Subcutaneous abdominal adipose tissue (tissue), 5 donors: ENCODE measurements at regions not wholly inside any gene's neighbourhood (a gene's known extent, or its start where the extent isn't known, plus 50 kb on each side); places are given as distances from the start of the nearest gene placed in this dataset.

Source experiments
- H3K27ac ChIP-seq: one replicate; pipeline ENCODE4 v1.7.0; 2013; ENCODE audit warnings: low read depth, mild to moderate bottlenecking, inconsistent platforms, low read length, moderate library complexity
- H3K27me3 ChIP-seq, 5 donors: one replicate each; pipeline ENCODE4 v1.7.0; 2013; ENCODE audit warnings: low read length in 5 of 5, inconsistent platforms in 1 of 5; ENCODE audit not compliant: control insufficient read depth in 5 of 5, insufficient read depth in 4 of 5
- H3K36me3 ChIP-seq, 5 donors: one replicate each; pipeline ENCODE4 v1.7.0; 2013; ENCODE audit warnings: low read length in 5 of 5; ENCODE audit not compliant: control insufficient read depth in 5 of 5, insufficient read depth in 5 of 5
- H3K4me1 ChIP-seq, 5 donors: one replicate each; pipeline ENCODE4 v1.7.0; 2013; ENCODE audit warnings: low read length in 5 of 5, mild to moderate bottlenecking in 3 of 5, moderate library complexity in 1 of 5; ENCODE audit not compliant: control insufficient read depth in 5 of 5, insufficient read depth in 5 of 5
- H3K4me3 ChIP-seq, 5 donors: one replicate each; pipeline ENCODE4 v1.7.0; 2013; ENCODE audit warnings: low read length in 5 of 5, low read depth in 1 of 5
- H3K9ac ChIP-seq, 5 donors: one replicate each; pipeline ENCODE4 v1.7.0; 2013; ENCODE audit warnings: low read length in 5 of 5, mild to moderate bottlenecking in 4 of 5, moderate library complexity in 3 of 5
- H3K9me3 ChIP-seq, 5 donors: one replicate each; pipeline ENCODE4 v1.7.0; 2013; ENCODE audit warnings: low read length in 5 of 5; ENCODE audit not compliant: control insufficient read depth in 5 of 5
- donor health status: healthy.
- donor health status: healthy.
- donor health status: healthy.
- donor health status: healthy.
- donor health status: healthy.

DNA sequence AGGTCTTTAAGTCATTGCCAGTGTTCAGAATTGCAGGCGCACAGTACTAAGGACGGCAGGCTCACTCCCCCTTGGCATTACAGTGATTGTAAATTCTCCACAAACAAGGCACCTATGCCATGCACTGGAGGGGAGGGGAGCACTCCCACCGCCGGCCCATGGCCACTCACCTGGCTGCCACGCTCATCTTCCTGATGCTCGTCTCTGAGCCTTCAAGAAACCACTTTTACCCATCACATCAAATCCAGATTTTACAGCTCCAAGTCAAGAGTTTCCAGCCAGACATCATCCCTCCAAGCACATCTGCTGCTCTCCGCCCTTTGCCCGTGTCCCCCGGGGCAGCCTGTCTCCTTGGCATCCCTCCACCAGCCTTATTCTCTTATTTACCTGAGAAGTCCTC is 350.2 kb upstream of the SHH start:
- H3K27ac ChIP-seq = no peak overlapping the region
- no peaks in the 10 kb centered on the region for H3K36me3 ChIP-seq
- H3K4me3 ChIP-seq = no peak overlapping the region
- H3K27me3 ChIP-seq = peaks cover 0 to 12% (median 4%) of the 10 kb centered on the region in 5 donors
- H3K9me3 ChIP-seq = no peaks in the 10 kb centered on the region
- H3K4me1 ChIP-seq = no peaks in the 10 kb centered on the region
- H3K9ac ChIP-seq = no peak overlapping the region

DNA sequence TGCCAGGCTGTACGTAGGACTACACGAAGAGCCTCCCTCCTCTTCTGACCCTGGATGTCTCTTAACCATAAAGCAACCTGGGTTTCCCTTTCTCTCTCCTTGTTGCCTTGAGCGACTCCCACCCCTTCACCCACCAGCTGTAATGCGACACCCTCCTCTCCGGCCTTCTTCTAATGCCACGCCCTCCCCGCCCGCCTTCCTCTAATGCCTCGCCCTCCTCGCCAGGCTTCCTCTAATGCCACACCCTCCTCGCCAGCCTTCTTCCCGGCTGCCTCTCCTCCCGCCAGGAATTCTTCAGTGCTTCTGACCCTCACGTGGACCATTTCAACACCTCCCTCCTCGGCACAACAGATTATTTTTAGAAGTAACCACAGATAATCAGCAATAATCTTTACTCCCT is 348.5 kb upstream of the SHH start:
- no peak overlapping the region for H3K27ac ChIP-seq
- H3K4me3 ChIP-seq = no peak overlapping the region
- H3K9ac ChIP-seq = no peak overlapping the region
- H3K27me3 ChIP-seq = peaks cover 0 to 9% (median 4%) of the 10 kb centered on the region in 5 donors
- no peaks in the 10 kb centered on the region for H3K4me1 ChIP-seq
- H3K9me3 ChIP-seq = no peaks in the 10 kb centered on the region
- H3K36me3 ChIP-seq = no peaks in the 10 kb centered on the region

DNA sequence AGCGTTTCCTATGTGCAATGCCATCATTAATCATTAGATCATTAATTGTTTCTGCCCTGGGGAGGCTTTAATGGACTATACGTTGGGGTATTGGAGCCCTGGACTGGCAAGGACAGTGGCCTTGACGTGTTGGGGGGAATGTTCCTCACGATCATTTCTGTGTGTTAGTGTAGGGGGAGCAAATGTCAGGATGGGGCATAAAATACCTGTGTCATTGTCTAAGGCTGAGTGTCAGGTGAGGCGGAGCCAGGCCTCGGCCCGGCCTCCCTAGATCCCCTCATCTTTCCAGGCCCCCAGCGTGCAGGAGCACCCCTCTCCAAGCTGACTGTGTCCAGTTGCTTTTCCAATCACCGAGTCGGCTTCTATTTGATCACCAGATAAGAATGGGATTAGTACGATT is 346.4 kb upstream of the SHH start:
- H3K4me3 ChIP-seq = no peak overlapping the region
- no peaks in the 10 kb centered on the region for H3K9me3 ChIP-seq

DNA sequence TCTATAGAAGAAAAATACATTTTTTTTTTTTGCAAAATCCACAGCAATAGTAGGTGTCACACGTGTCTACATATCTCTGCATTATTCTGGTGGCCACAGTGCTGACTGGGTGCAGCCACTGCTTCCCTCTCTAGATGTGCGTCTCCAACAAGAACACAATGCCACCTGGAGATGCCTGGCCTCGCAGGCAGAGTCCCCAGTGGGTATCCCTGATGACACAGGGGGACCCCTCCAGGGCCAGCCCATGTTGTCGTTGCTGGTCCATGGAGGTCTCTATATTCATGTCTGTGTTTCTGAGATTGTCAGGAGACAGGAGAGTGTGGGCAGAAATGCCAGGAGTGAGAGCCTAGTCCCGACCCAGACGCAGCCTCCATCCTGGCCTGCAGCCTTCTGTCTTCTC is 345.9 kb upstream of the SHH start:
- Histone ChIP-seq H3K27ac (no peak overlapping the region), H3K9ac (no peak overlapping the region), H3K4me3 (no peak overlapping the region), H3K27me3 (peaks cover 0 to 5% (median 2%) of the 10 kb centered on the region in 5 donors), H3K9me3 (no peaks in the 10 kb centered on the region), H3K36me3 (no peaks in the 10 kb centered on the region), H3K4me1 (no peaks in the 10 kb centered on the region)

More for the DNA sequence above, 346.4 kb upstream of the SHH start:
- H3K9ac ChIP-seq = no peak overlapping the region
- H3K27me3 ChIP-seq = peaks cover 0 to 7% (median 4%) of the 10 kb centered on the region in 5 donors
- no peaks in the 10 kb centered on the region for H3K4me1 ChIP-seq
- no peak overlapping the region for H3K27ac ChIP-seq
- no peaks in the 10 kb centered on the region for H3K36me3 ChIP-seq

DNA sequence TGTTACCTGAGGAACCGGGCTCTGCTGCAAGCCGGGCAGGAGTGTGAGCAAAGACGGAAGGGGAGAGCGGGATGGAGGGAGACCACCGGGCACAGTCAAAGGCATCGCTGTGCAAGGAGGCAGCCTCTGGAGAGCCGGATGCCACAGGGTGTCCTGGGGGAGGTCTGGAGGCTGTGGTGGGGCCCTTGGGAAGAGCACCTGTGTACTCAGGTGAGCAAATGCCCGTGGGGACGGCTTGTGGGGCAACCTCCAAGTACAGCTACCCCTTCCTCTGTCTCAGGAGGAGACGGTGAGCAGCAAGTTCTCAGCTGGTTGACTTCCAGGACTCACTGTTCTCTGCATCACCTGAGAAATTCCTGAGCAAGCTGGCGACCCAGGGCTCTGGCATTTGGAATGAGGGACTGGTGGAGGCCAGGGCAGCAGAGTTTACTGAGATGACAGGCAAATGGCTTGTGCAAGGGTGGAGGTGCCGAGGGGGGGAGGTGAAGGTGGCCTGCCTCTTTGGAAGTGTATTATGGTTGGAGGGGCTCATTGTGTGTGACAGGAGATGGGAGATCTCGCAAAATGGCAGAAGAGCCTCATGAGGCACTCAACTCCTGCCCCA is 345.2 kb upstream of the SHH start:
- Histone ChIP-seq H3K27me3 (peaks cover 0 to 5% (median 0%) of the 10 kb centered on the region in 5 donors), H3K9me3 (no peaks in the 10 kb centered on the region), H3K27ac (no peak overlapping the region), H3K9ac (no peak overlapping the region), H3K4me3 (no peak overlapping the region), H3K4me1 (no peaks in the 10 kb centered on the region), H3K36me3 (no peaks in the 10 kb centered on the region)

DNA sequence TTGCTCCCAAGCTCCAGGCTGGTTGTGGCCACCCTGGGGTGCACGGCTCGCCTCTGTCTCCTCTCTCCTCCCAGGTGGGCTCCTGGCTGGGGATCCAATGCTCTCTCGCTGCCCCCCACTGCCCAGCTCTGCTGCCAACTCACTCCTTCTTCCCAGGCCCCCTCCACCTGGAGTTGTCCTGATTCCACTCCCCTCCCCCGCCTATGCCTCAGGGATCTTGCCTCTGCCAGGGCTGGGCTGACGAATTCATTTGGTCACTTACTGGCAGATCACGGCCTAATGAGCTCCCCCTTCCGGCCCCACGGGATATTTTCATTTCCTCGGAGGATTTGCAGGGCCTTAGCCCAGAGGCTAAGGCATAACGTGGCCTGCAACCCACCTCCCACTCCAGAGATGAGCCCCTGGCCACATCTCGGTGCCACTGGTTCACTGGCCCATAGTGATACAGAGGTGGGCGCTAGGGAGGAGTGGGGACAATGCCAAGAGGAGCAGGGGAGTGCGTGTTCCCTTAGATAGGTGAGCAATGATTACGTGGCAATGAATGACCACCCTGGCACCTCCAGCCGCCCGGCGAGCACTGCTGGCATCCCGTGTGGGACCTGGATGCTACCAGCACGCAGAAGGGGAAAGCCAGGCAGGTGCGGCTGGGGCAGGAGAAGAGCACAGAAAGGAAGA is 344.6 kb upstream of the SHH start:
- Histone ChIP-seq H3K4me1 (no peaks in the 10 kb centered on the region), H3K27me3 (peaks cover 0 to 5% (median 0%) of the 10 kb centered on the region in 5 donors), H3K27ac (no peak overlapping the region), H3K9me3 (no peaks in the 10 kb centered on the region), H3K4me3 (no peak overlapping the region), H3K36me3 (no peaks in the 10 kb centered on the region), H3K9ac (no peak overlapping the region)

DNA sequence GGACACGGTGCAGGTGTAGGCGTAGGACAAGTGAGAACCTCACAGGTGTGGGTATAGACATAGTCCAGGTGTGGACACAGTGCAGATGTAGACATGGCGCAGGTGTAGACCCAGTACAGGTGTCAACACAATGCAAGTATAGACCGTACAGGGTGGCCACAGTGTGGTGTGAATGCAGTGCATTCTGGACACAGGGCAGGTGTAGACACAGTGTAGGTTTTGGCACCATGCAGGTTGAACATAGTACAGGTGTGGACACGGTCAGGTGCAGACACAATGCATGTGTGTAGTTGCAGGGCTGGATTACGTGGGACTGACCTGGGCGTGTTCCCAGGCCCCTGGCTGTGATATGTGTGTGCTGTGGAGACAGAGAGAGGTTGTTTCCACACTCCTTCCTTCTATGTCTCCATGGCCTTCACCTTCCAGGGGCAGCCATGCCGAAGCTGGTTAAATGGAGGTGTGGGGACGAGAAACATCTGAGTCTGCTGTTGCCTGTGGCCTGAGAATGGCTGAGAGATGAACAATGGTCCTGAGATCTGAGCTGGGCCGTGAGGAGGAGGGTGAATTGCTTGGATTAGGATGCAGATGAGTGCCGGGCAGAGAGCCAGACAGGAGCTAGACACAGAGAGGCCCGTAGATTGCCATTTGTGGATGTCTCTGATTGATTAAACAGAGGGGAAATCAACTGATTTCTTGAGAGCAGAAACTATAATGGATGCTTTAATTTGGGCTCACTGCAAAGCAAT is 343.9 kb upstream of the SHH start:
- no peaks in the 10 kb centered on the region for H3K4me1 ChIP-seq
- H3K9ac ChIP-seq = no peak overlapping the region
- H3K27ac ChIP-seq = no peak overlapping the region
- peaks cover 0 to 7% (median 0%) of the 10 kb centered on the region in 5 donors for H3K27me3 ChIP-seq
- no peaks in the 10 kb centered on the region for H3K36me3 ChIP-seq
- H3K4me3 ChIP-seq = no peak overlapping the region
- H3K9me3 ChIP-seq = no peaks in the 10 kb centered on the region

DNA sequence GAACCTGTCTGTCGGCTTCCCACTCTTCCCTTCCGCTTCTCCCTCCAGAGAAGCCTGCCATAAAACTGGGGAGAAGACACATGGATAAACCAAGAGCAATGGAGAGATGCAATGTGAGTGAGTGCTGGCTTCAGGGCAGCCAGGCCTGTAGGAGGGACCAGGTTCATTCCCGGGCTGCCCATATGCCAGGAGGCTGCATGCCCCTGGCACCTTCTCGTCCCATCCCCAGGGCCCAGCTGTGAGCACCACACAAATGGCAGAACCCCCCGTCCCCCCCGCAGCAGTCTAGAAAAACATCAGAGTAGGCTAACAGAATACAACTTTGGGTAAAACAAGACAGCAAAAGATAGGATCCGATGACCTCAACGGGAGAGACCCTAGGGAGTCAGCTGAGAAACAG is 341.3 kb upstream of the SHH start:
- H3K9me3 ChIP-seq = no peaks in the 10 kb centered on the region
- H3K4me3 ChIP-seq = no peak overlapping the region
- no peaks in the 10 kb centered on the region for H3K36me3 ChIP-seq
- peaks cover 0 to 3% (median 0%) of the 10 kb centered on the region in 5 donors for H3K27me3 ChIP-seq
- H3K9ac ChIP-seq = no peak overlapping the region
- no peak overlapping the region for H3K27ac ChIP-seq
- H3K4me1 ChIP-seq = no peaks in the 10 kb centered on the region

DNA sequence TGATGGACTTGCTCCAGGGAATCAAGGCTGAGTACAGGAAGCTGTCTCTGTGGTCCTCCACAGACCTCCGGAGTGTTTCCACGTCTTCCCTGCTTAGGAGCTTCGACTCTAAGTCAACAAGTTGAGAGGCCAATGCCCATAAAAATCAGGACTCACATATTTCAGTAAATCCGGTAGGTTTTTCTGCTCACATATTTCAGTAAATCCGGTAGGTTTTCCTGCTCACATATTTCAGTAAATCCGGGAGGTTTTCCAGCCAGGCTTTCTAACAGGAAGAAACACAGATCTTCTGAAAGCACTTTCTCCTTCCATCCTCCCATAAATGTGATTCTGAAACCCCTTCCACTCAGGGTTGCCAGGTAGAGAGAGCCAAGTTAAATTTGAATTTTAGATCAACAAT is 340.1 kb upstream of the SHH start:
- no peak overlapping the region for H3K27ac ChIP-seq
- H3K27me3 ChIP-seq = peaks cover 0 to 3% (median 0%) of the 10 kb centered on the region in 5 donors
- H3K36me3 ChIP-seq = no peaks in the 10 kb centered on the region
- no peaks in the 10 kb centered on the region for H3K9me3 ChIP-seq
- no peaks in the 10 kb centered on the region for H3K4me1 ChIP-seq
- no peak overlapping the region for H3K9ac ChIP-seq
- no peak overlapping the region for H3K4me3 ChIP-seq

DNA sequence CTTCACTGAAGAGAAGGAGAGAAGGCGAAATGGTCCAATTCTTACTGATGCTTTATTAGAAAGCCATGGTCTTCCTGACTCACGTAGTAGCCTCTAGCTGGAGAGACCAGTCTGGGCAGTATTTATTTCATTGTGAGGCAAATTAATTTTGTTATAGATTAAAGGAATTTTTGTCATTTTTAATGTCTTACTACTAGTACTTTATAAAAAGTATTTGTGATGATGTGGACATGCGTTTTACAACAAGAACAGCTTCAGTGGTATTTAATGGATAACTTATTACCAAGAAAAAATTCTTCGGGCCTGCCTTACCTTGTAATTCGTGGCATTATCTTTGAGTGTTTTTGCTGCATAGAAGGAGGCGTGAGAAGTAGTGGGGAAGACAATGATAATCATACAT is 339.4 kb upstream of the SHH start:
- H3K36me3 ChIP-seq = no peaks in the 10 kb centered on the region
- H3K4me1 ChIP-seq = no peaks in the 10 kb centered on the region
- H3K9me3 ChIP-seq = no peaks in the 10 kb centered on the region
- no peak overlapping the region for H3K27ac ChIP-seq
- no peak overlapping the region for H3K4me3 ChIP-seq
- H3K9ac ChIP-seq = no peak overlapping the region
- H3K27me3 ChIP-seq = peaks cover 0 to 3% (median 0%) of the 10 kb centered on the region in 5 donors
